ENCODE measurements at regions not wholly inside any gene's neighbourhood (a gene's known extent, or its start where the extent isn't known, plus 50 kb on each side); places are given as distances from the start of the nearest gene placed in this dataset.

DNA sequence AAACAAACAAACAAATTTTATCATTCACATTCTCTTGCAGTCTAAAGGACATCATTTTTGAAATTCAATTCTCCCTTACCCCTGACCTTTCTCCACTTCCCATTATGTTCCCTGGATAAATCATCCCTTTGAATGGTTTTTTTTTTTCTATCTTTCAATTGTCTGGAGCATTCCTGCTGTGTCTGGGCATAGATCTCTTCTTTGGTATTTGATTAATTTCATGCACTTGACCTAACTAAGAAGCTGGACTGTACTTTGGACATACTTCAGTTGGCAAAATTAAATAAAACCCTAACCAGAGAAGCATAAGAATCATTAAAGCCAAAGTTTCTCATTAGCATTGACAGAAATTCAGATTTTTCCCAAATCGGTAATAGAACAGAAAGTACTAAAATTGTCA lies 163.6 kb upstream of the BMP4 start:
- FAIRE-seq (no peak), DNase-seq (ENCODE audit: low read depth, low spot score) (no peak)
- Histone ChIP-seq H3K27ac (ENCODE audit: control insufficient read depth, insufficient read depth, low read length) (no peak overlapping the region), H2AFZ (ENCODE audit: control insufficient read depth, low read length) (no peak overlapping the region), H3K9ac (ENCODE audit: control insufficient read depth, extremely low read depth, insufficient read depth, low read length) (no peak overlapping the region), H3K79me2 (ENCODE audit: control insufficient read depth, insufficient read depth, low read length) (no peaks in the 10 kb centered on the region), H3K36me3 (ENCODE audit: control insufficient read depth in 2 of 2, extremely low read depth in 1 of 2, insufficient read depth in 2 of 2, low read length in 2 of 2) (no peaks in the 10 kb centered on the region), H3K4me3 (ENCODE audit: control insufficient read depth in 2 of 3, extremely low read depth in 1 of 3, insufficient read depth in 2 of 3, low read depth in 1 of 3, low read length in 3 of 3) (no peak overlapping the region), H3K9me3 (ENCODE audit: control insufficient read depth, low read depth, low read length) (no peaks in the 10 kb centered on the region), H3K4me1 (ENCODE audit: control insufficient read depth, extremely low read depth, insufficient read depth, low read length) (peaks cover 18% of the 10 kb centered on the region), H3K27me3 (ENCODE audit: control insufficient read depth, extremely low read depth, insufficient read depth, low read length) (no peaks in the 10 kb centered on the region), H3K9me1 (ENCODE audit: control insufficient read depth, extremely low read depth, insufficient read depth, low read length) (no peaks in the 10 kb centered on the region), H4K20me1 (ENCODE audit: control insufficient read depth, extremely low read depth, insufficient read depth, low read length) (no peaks in the 10 kb centered on the region), H3K4me2 (ENCODE audit: control insufficient read depth, extremely low read depth, insufficient read depth, low read depth, low read length) (no peak overlapping the region)
- dilution Hi-C loops (cut with MboI; ENCODE audit: extremely low pct_ligation_motif_present, low sequenced_read_pairs), result no loop called here
- no peak for TF ChIP-seq EZH2 (IDR thresholded peaks at IDR 0.05; ENCODE audit: low read length)
- TF ChIP-seq, protein P1, sequence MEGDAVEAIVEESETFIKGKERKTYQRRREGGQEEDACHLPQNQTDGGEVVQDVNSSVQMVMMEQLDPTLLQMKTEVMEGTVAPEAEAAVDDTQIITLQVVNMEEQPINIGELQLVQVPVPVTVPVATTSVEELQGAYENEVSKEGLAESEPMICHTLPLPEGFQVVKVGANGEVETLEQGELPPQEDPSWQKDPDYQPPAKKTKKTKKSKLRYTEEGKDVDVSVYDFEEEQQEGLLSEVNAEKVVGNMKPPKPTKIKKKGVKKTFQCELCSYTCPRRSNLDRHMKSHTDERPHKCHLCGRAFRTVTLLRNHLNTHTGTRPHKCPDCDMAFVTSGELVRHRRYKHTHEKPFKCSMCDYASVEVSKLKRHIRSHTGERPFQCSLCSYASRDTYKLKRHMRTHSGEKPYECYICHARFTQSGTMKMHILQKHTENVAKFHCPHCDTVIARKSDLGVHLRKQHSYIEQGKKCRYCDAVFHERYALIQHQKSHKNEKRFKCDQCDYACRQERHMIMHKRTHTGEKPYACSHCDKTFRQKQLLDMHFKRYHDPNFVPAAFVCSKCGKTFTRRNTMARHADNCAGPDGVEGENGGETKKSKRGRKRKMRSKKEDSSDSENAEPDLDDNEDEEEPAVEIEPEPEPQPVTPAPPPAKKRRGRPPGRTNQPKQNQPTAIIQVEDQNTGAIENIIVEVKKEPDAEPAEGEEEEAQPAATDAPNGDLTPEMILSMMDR (optimal IDR thresholded peaks at IDR 0.05 in 1 of 3, IDR thresholded peaks at IDR 0.05 in 1 of 3, conservative IDR thresholded peaks at IDR 0.05 in 1 of 3; ENCODE audit: extremely low read depth in 1 of 3, insufficient read depth in 2 of 3, low read length in 3 of 3), result no peak

- Histone ChIP-seq H2AFZ (ENCODE audit: control insufficient read depth, low read length) (no peak overlapping the region), H3K27ac (ENCODE audit: control insufficient read depth, insufficient read depth, low read length) (no peak overlapping the region), H3K9me1 (ENCODE audit: control insufficient read depth, extremely low read depth, insufficient read depth, low read length) (no peaks in the 10 kb centered on the region), H3K9ac (ENCODE audit: control insufficient read depth, extremely low read depth, insufficient read depth, low read length) (no peak overlapping the region), H3K4me3 (ENCODE audit: control insufficient read depth in 2 of 3, extremely low read depth in 1 of 3, insufficient read depth in 2 of 3, low read depth in 1 of 3, low read length in 3 of 3) (no peak overlapping the region), H3K4me1 (ENCODE audit: control insufficient read depth, extremely low read depth, insufficient read depth, low read length) (peaks cover 6% of the 10 kb centered on the region), H3K4me2 (ENCODE audit: control insufficient read depth, extremely low read depth, insufficient read depth, low read depth, low read length) (no peak overlapping the region), H3K79me2 (ENCODE audit: control insufficient read depth, insufficient read depth, low read length) (no peaks in the 10 kb centered on the region), H3K27me3 (ENCODE audit: control insufficient read depth, extremely low read depth, insufficient read depth, low read length) (no peaks in the 10 kb centered on the region), H4K20me1 (ENCODE audit: control insufficient read depth, extremely low read depth, insufficient read depth, low read length) (no peaks in the 10 kb centered on the region), H3K9me3 (ENCODE audit: control insufficient read depth, low read depth, low read length) (no peaks in the 10 kb centered on the region), H3K36me3 (ENCODE audit: control insufficient read depth in 2 of 2, extremely low read depth in 1 of 2, insufficient read depth in 2 of 2, low read length in 2 of 2) (no peaks in the 10 kb centered on the region)
- dilution Hi-C loops (cut with MboI; ENCODE audit: extremely low pct_ligation_motif_present, low sequenced_read_pairs), result no loop called here
- no peak for TF ChIP-seq EZH2 (IDR thresholded peaks at IDR 0.05; ENCODE audit: low read length)
- TF ChIP-seq, protein P1 (optimal IDR thresholded peaks at IDR 0.05 in 1 of 3, IDR thresholded peaks at IDR 0.05 in 1 of 3, conservative IDR thresholded peaks at IDR 0.05 in 1 of 3; ENCODE audit: extremely low read depth in 1 of 3, insufficient read depth in 2 of 3, low read length in 3 of 3), result no peak
- DNase-seq (ENCODE audit: low read depth, low spot score) (no peak), FAIRE-seq (no peak)
Measured at GRCh38 chr14:54121466-54122027, 164.9 kb upstream of the BMP4 start.
